AML-193 (cell line): ENCODE measurements at regions not wholly inside any gene's neighbourhood (a gene's known extent, or its start where the extent isn't known, plus 50 kb on each side); places are given as distances from the start of the nearest gene placed in this dataset.
"Not testable (repeated sequence)": the region's sequence is repeated elsewhere in the genome, so short reads cannot be mapped to it uniquely, and the experiment has no call there.

Source experiments
- DNase-seq, 2 experiments: peaks; one replicate each; lab custom pipeline; 2025; lab: John Stamatoyannopoulos, UW

DNA sequence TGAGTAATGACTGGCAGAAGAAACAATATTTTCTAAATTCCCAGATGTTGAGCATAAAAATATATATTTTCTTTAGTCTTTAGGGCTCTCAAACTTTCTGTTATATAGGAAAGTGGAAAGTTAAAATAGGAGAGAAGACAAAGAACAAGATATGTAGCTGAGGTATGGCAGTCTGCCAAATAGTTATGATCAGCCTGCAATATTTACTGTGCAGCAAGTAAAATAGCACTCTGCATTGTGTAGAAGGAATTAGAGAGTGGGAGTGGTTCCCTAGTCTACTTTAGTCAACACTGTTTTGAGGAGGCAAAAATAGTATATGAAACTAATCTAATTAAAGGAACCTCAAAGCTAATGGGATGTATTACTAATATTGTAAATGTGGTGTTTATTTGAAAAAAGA lies 978.1 kb upstream of the ALCAM start:
- no peak for DNase-seq

DNA sequence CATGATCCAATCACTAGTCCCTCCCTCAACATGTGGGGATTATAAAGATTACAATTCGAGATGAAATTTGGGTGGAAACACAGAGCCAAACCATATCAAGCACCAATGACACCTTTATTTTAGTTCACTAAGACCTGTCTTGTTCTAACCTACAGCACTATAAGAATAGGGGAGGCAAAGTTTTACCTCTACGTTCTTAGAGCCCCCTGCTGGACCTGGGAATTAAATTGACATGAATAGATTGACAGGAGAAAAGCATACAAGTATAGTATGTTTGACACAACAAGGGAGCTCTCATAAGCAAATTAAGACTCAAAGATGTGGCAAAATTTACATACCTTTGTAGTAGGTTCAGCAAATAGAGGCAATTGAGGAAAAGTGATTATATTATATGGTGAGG lies 974.4 kb upstream of the ALCAM start:
- DNase-seq: no peak

DNA sequence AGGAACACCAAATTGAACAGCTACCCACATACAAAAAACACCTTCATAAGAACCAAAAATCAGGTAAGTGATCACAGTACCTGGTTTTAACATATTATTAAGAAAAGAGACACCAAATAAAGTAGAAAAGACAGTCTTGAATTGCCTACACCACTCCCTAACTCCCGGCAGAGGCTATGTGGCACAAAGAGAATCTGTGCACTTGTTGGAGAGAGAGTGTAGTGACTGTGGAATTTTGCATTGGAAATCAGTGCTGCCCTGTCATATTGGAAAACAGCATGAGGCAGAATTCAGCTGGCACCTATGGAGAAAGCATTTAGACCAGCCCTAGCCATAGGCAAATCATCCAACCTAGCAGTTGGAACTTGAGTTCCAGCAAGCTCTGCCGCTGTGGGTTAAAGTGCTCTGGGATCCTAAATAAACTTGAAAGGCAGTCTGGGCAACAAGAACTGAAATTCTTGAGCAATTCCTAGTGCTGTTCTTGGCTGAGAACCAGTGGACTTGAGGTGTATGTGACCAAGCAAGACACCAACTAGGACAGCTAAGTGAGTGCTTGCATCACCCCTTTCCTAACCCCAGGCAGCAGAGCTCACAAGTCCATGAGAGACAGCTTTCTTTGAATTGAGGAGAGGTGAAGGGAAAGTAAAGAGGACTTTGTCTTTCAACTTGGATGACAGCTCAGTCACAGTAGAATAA lies 969.6 kb upstream of the ALCAM start:
- DNase-seq: no peak

DNA sequence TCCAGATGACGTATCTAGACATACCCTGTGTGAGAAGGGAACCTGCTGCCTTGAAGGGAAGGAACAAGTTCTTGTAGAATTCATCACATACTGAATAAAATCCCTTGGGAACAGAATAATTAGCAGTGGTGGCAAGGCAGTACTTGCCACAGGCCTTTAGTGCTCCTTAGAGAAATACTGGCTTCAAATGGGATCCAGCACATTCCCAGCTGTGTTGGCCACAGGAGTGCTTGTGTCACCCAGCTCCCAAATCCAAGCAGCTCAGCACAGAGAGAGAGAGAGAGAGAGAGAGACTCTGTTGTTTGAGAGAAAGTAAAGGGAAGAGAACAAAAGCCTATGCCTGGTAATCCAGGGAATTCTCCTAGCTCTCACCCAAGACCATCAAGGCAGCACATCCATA lies 969.0 kb upstream of the ALCAM start:
- no peak for DNase-seq

DNA sequence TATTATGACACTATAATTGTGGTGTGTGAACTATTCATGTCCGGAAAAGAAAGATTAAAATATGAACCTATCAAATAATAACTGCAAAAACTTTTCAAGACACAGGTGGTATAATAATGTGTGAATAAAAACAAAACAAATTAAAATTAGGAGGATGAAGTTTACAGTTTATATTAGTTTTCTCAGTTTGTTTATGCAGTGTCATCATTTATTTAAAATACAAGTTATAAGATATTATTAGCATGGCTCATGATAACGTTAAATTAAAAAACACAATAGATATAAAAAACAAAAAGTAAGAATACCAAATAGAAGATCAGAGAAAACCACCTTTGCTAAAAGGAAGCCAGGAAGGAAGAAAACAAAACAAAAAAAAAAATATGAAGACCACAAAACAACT lies 963.8 kb upstream of the ALCAM start:
- DNase-seq: no peak

DNA sequence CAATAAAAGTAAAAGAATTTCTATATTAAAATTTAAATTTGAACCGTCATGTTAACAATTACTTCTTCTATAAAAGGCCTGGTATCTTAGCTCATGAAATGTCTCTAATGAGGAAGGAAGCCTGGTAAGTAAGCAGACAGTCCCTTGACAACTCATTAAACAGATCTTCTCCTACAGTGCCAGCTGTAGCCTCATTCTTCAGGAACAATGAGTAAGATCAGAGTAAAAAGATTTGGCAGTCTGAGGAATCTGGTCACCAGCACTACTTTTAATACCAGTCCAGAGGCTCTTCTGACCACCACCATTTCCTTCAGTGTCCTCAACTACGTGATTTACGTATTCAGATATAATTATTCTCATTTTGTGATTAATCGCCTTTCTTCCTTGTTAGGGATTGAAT lies 955.0 kb upstream of the ALCAM start:
- no peak for DNase-seq

DNA sequence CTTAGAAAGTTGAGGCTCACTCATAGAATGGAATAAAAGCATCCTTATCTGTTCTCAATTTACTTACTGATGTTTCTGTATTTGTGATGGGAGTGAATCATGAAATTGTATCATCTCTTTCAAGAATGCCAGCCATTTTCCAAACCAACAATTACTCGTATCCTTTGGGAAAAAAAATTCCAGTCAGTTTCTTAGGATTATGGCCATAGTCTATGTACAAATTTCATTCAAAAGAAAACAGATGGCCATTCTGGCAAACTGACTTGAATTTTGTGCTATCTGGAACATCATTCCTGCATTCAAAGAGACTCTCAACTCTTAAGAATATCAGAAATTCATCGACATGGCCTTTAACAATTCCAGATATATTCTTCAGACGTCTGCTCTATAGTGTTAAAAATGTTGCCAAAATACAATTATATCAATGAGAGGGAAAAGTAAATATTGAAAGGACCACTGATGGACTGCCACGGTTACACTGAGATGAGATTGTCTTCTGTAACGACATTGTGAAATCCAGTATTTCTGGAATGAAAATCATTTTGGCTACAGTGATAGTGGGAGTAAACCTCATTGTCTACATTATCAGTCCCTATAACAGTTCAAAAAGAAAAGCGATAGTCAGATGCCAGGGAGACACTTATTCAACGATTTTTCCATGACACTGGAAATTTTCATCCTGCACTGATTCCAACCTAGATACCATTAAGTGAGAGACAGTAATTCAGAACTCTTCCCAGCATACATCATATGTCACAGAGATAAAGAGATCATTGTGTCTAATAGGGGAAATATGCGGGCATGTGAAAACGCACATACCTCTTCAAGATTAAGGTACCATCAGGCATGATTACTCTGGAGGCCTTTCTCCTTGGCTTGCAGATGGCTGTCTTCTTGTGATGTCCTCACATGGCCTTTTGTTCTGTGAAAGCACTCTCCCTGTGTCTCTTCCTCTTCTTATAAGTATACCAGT lies 953.8 kb upstream of the ALCAM start:
- DNase-seq: no peak

DNA sequence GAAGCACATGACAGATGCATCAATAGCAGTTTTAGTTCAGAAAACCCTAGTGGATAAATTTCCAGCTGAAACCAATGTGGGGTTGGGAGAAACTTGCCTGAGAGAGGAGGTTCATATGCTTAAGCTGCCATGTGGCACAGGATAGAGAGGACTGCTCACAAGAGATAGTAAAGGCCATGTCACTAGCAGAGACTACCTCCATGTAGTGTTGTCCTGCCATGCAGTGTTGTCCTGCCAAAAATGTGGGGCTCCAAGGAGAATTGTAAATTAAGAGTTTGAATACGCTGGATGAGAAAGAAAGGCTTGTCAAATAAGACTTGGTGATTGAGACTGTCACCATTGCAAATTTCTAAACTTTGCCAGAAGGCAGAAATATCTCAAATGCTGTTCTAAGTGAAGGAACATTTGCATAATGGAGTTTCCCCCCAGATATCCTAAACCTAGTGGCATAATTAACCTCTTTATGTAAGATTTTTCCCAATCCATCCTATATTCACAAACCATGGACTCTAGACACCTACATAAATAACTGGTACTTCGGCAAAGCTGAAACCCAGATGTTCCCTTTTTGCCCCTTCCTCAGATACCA lies 938.3 kb upstream of the ALCAM start:
- no peak for DNase-seq

DNA sequence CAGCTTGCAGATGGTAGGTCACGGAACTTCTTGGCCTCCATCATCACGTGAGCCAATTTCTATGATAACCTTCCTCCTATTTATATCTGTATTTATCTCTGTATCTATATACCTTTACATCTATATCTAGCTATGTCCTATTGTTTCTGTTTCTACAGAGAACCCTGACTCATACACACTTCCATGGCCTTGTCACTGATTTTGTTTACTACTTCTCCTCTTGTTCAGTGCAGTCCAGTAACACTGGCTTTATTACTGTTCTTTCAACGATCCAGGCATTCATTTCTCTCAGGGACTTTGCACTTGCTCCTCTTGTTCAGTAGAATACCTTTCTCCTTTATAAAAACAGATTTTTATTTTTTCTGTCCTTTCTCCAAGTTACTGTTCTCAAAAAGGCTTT lies 937.0 kb upstream of the ALCAM start:
- DNase-seq: no peak

DNA sequence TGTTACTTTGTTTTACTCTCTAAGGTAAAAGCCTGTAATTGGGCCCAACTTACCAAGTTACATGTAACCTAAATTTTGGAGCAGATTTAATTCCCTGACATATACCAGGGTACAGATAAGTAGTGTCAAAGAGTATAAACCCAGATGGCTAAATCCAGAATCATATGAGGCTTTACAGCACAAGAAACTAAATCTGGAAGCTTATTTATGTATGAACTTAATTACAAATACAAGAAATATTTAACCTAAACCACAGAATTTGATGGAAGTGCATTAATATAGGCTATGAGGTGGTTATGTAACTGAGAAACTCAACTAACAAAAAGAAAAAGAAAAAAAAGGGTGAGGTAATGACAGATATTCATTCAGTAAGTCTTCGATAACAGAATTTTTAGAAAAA lies 930.2 kb upstream of the ALCAM start:
- DNase-seq: no peak

DNA sequence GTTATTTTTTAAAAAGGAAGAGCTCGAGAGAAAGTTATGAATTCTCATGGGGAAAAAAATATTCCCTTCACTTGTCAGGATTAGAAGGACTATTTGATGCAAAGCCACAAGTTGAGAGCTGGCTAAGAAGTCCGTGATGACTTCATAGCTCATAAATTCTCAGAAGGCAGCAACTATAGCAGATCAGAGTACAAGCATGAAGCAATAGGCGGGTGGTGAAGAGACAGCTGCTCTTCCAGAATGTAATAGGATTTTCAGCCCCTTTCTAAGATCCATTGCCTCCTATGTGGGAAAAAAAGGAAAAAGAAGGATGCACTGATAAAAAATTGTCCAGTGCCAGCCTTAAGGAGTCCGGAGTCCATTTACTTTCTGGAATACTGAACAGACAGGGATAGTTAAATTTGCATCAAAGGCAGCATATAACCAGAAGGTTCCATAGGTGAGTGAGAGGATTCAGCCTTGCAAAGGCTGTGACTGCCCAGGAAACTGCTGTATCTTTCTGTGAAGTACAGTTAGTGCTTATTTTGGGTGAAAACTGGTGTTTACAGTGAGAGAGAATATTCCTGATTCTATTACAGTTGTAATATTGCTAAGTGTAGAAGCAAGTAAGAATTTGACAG lies 929.5 kb upstream of the ALCAM start:
- no peak for DNase-seq

DNA sequence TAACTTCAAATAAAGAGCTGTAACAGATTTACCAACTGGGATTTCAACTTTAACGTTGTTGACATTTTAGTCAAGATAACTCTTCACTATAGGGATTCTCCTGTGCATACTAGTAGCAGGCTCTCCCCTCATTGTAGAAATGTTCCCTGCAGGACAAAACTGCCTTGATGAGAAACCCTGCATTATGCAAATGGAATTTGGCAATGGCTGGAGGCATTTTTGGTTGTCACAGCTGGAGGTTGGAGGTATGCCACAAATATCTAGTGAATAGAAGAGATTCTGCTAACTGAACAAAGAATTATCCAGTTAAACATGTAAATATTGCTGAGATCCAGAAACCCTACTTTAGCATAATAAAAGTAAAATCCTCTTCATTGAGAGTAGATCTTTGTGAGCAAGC lies 928.8 kb upstream of the ALCAM start:
- DNase-seq: no peak

DNA sequence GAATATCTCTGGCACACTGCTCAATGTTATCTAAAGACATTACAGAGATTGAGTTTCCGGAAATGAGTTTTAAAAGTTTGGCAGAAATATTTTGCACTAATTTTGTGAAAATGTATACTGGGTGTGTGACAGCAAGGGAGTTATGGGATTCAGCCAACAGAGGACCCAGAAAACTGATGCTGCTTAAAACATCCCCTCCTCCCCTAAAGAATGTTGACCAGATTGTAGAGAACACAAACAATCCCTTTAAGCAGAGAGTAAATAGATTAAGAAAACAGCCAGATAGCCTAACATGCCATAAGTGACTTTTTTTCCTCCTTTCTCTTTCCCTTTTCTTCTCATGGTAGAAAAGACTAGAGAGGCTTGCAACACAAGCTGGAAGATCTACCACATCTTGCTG lies 928.0 kb upstream of the ALCAM start:
- DNase-seq: no peak

DNA sequence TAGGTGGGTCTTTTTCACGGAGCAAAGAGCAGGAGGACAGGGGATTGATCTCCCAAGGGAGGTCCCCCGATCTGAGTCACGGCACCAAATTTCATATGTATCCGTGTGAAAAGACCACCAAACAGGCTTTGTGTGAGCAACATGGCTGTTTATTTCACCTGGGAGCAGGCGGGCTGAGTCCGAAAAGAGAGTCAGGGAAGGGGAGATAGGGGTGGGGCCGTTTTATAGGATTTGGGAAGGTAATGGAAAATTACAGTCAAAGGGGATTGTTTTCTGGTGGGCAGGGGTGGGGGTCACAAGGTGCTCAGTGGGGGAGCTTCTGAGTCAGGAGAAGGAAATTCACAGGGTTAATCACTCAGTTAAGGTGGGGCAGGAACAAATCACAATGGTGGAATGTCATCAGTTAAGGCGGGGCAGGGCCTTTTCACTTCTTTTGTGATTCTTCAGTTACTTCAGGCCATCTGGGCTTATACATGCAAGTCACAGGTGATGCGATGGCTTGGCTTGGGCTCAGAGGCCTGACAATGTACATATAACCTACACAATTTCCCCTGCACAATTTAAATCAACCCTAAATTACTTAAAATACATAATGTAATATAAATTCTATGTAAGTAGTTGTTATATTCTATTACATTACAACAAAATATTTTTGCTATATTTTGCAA lies 921.3 kb upstream of the ALCAM start:
- not testable (repeated sequence) for DNase-seq

DNA sequence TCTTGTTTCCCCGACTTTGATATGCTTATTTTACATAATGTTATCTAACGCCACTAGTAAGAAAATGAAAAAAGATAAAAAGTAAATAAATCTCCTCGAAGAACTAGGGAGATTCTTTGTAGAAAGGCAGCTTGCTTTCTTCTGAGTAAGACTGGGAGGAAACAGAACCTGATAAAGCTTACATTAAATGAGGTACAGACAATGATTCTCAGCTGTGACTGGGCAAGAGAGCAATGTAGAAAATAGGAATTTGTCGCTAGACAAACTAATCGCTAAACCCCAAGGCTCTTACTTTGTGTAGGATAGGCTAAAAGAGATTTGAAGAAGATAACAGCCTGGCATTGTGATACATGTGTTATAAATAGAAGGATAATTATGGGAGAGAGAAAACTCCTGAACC lies 919.0 kb upstream of the ALCAM start:
- DNase-seq: no peak

DNA sequence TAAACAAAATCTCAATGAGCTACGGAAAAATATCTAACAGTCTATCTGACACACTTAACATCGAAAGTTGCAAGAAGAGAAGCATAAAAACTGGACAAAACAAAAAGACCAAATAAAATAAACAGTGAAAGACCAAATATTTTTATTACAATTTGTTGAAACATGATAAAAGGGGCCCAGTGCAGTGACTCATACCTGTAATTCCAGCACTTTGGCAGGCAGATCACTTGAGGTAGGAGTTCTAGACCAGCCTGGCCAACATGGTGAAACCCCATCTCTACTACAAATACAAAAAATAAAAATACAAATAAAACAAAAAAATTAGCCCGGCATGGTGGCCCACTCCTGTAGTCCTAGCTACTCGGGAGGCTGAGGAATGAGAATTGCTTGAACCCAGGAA lies 914.0 kb upstream of the ALCAM start:
- DNase-seq: no peak

DNA sequence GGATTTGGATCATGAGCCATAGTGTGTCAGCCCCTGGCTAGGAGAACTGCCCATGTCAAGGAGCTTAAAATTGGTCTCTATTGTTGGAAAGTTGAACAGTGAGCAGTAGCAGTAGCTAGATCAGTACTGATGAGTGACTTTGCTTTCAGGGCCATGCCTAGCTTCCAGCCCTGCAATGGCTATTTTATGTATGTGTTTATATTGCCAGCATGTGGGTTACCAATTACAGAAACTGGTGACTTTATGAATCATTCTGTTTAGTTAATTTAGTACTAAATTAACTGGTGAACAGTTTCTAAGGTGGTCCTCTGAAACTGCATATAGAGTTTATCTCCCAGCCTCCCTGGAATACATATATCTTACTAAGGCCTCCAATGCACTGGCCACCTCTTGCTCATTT lies 908.1 kb upstream of the ALCAM start:
- no peak for DNase-seq

DNA sequence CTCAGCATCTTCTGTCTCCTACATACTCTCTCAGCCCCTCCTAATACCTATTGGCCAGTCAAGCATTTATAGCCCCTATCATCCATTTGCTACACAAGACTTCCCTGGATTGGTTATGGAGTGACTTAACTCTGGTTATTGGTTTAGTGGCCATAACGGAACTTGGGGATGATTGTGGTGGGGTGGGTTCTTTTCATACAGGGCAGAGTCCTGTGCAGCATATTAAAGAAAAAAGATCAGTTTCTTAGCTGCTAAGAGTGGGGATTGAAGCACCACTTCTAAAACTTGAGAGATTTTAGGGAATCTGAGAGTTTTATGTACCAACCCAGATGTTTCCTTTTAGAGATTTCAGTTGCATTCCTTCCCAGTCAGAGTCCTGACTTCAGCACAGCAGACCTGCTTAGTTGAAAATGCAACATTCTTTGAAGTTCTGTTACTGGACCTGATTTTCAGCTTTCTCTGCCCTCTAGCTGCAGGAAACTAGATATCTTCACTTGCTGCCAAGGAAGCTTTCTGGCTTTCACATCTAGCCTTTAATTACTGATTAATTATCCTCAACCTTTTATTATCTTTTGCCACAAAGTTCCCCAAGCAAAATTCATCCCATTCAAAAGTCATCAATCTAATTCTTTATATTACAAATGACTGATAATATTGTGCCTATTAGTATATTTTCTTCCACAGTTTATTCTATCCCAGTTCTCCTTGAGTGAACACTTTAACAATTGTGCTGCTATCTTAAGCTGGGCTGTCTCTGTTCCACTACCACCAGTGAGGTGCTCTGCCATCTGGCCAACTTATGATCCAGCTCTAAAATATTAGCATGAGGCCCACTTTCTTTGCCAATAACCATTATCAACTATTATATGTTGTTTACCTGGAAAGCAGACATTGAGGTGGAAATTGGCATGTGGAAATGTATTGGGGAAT lies 906.0 kb upstream of the ALCAM start:
- DNase-seq: no peak

DNA sequence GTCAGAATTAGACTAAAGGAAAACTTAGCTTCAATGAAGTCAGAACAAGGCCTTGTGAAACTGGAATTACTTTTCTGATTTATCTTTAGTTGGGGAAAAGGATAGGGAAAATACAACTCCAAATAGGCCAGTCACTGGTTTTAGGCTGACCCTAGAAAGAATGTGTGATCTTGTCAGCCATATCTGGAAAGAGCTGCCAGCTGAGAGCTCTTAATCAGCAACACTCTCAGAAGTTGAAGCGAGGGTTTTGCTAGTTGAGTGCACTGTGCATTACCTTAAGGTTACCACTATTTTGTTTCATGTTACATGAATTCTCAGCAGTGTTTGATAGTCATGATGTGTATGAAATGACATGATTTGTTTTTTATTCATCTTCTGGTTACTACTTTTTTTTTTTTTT lies 905.3 kb upstream of the ALCAM start:
- no peak for DNase-seq

DNA sequence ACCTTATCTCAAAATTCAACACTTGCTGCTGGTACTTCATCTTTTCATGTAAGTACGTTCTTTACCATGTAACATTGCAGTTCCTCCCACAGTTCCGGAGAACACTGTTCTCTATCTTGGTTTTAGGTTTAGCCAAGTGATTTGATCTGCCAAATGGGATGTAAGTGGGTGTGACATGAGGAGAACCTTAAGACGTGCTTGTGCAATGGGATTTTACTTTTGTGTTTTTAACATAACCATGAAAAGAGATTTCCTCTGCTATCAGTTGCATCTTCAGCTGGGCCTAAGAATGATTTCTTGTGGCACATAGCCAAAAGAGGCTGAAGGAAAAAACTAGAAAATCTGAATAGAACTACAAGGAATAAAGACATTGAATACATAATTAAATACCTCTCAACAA lies 894.5 kb upstream of the ALCAM start:
- DNase-seq: no peak

DNA sequence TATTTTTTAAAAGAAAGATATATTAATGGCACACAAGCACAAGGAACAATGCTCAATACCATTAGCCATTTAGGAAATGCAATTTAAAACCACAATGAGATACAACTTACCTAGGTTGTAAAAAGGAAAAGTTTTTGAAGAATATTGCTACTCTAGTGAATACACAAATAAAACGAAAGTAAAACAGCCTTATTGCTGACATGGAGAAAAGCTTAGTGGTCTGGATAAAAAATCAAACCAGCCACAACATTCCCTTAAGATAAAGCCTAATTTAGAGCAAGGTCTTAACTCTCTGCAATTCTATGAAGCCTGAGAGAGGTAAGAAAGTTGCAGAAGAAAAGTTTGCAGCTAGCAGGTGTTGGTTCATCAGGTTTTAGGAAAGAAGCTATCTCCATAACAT lies 892.7 kb upstream of the ALCAM start:
- DNase-seq: no peak
